K562 (cell line): ENCODE measurements at regions not wholly inside any gene's neighbourhood (a gene's known extent, or its start where the extent isn't known, plus 50 kb on each side); places are given as distances from the start of the nearest gene placed in this dataset.

ENCODE experiments used
- AFF1 ChIP-seq, 2 experiments: fragments of 450-650 bp; IDR thresholded peaks; 2 replicates each; pipeline ENCODE4 v1.6.1; 2018; ENCODE audit warnings: mild to moderate bottlenecking in 2 of 2, low read depth in 1 of 2; ENCODE audit not compliant: partially characterized antibody in 2 of 2
- ASH1L ChIP-seq: fragments of 450-650 bp; IDR thresholded peaks from 2 replicates; pipeline ENCODE4 v1.6.1; 2018; ENCODE audit warnings: borderline replicate concordance, mild to moderate bottlenecking, low read depth; ENCODE audit not compliant: partially characterized antibody
- BRD4 ChIP-seq: fragments of 200-600 bp; sonication (generic); IDR thresholded peaks from 2 replicates; pipeline ENCODE4 v1.6.1; 2017; ENCODE audit warnings: inconsistent platforms
- GTF2F1 ChIP-seq: IDR thresholded peaks from 2 replicates; pipeline ENCODE4 v1.6.1; 2011; ENCODE audit warnings: low read depth, low read length, improper control_type of control experiment
- KLF1 ChIP-seq: fragments of 450-650 bp; IDR thresholded peaks from 2 replicates; pipeline ENCODE4 v1.6.1; 2016; ENCODE audit warnings: missing genetic modification characterization, missing compliant biosample characterization
- KLF13 ChIP-seq: fragments of 450-650 bp; IDR thresholded peaks from 2 replicates; pipeline ENCODE4 v1.6.1; 2016; ENCODE audit warnings: missing genetic modification characterization, low read depth, mild to moderate bottlenecking, missing compliant biosample characterization, moderate library complexity, borderline replicate concordance
- LEF1 ChIP-seq: fragments of 450-650 bp; IDR thresholded peaks from 2 replicates; pipeline ENCODE4 v1.6.1; 2016; ENCODE audit warnings: mild to moderate bottlenecking
- NCOR1 ChIP-seq: fragments of 450-650 bp; IDR thresholded peaks from 2 replicates; pipeline ENCODE4 v1.6.1; 2016; ENCODE audit warnings: mild to moderate bottlenecking, moderate library complexity
- NUFIP1 ChIP-seq: fragments of 450-650 bp; IDR thresholded peaks from 2 replicates; pipeline ENCODE4 v1.6.1; 2018; ENCODE audit not compliant: partially characterized antibody
- PHB ChIP-seq: fragments of 250-450 bp; sonication (Bioruptor Pico); IDR thresholded peaks from 2 replicates; pipeline ENCODE4 v1.5.0; 2021
- PRDM10 ChIP-seq: fragments of 450-650 bp; IDR thresholded peaks from 2 replicates; pipeline ENCODE4 v1.6.1; 2018; ENCODE audit not compliant: partially characterized antibody
- RCOR1 ChIP-seq, 2 experiments: IDR thresholded peaks; 2 replicates each; pipeline ENCODE4 v1.6.1; 2012; ENCODE audit warnings: low read depth in 2 of 2, low read length in 2 of 2, borderline replicate concordance in 1 of 2, improper control_type of control experiment in 1 of 2
- RHOXF2B ChIP-seq: fragments of 250-450 bp; sonication (Bioruptor Pico); conservative IDR thresholded peaks from 2 replicates; pipeline ENCODE4 v1.5.1; 2021
- SMARCA4 ChIP-seq: fragments of 450-650 bp; IDR thresholded peaks from 2 replicates; pipeline ENCODE4 v1.6.1; 2016
- SREBF2 ChIP-seq: sonication (generic); formaldehyde crosslinking; IDR thresholded peaks from 2 replicates; pipeline ENCODE4 v1.4.0; 2020; ENCODE audit warnings: mild to moderate bottlenecking, missing genetic modification reagents
- ZNF143 ChIP-seq: sonication (generic); formaldehyde crosslinking; IDR thresholded peaks from 2 replicates; pipeline ENCODE4 v1.9.0; 2022; ENCODE audit warnings: mild to moderate bottlenecking, missing genetic modification reagents
- ZNF592 ChIP-seq: fragments of 450-650 bp; IDR thresholded peaks from 2 replicates; pipeline ENCODE4 v1.6.1; 2017; ENCODE audit warnings: antibody characterized with exemption, mild to moderate bottlenecking

GRCh38 chr6:27777614-27778355, 134.4 kb downstream of the OR2B2 start (continued):
- peak; percentile 62 for TF ChIP-seq PRDM10
- peak; percentile 69 to 73 for TF ChIP-seq AFF1 (IDR thresholded peaks at IDR 0.05; ENCODE audit: low read depth in 1 of 2, partially characterized antibody in 2 of 2)
- TF ChIP-seq GTF2F1 = no peak
- peak; percentile 53 for TF ChIP-seq LEF1
- no peak for TF ChIP-seq ZNF143 (CRISPR knock-in tag)
- TF ChIP-seq KLF1 = no peak
- TF ChIP-seq NCOR1 = 0 out of 2 replicates have a peak, but pooled peaks have one; percentile 4
- TF ChIP-seq BRD4 = no peak
- peak; percentile 12; the same call in 1 of the 2 replicates for TF ChIP-seq SMARCA4
- peak; percentile 51; the same call in 1 of the 2 replicates for TF ChIP-seq RHOXF2B
- no peak for TF ChIP-seq PHB (CRISPR knock-in tag)
- peak; percentile 78 for TF ChIP-seq ZNF592
- peak in 1 of 2 experiments; percentile 42; a peak in 1 of 4 replicates for TF ChIP-seq RCOR1 (IDR thresholded peaks at IDR 0.05; ENCODE audit: borderline replicate concordance in 1 of 2, low read depth in 2 of 2, low read length in 2 of 2)
- peak; percentile 87 for TF ChIP-seq NUFIP1
- no peak for TF ChIP-seq KLF13 (tag)
- no peak for TF ChIP-seq ASH1L
- 0 out of 2 replicates have a peak, but pooled peaks have one; percentile 43 for TF ChIP-seq SREBF2 (CRISPR knock-in tag)
